ENCODE measurements at regions not wholly inside any gene's neighbourhood (a gene's known extent, or its start where the extent isn't known, plus 50 kb on each side); places are given as distances from the start of the nearest gene placed in this dataset.

GRCh38 chr20:54839224-54839623 is 363.8 kb downstream of the DOK5 start:
- FAIRE-seq (no peak), DNase-seq (no peak)
- Histone ChIP-seq H3K9me3 (ENCODE audit: control insufficient read depth in 2 of 2, insufficient read depth in 1 of 2, low read depth in 1 of 2, low read length in 1 of 2) (peaks cover 0 to 2% of the 10 kb centered on the region in 2 donors), H3K27me3 (ENCODE audit: control insufficient read depth in 3 of 3, insufficient read depth in 3 of 3, low read length in 3 of 3) (no peaks in the 10 kb centered on the region), H3K4me1 (ENCODE audit: control insufficient read depth in 3 of 3, insufficient read depth in 2 of 3, low read depth in 1 of 3, low read length in 2 of 3) (no peaks in the 10 kb centered on the region), H3K36me3 (ENCODE audit: control insufficient read depth in 3 of 3, insufficient read depth in 2 of 3, low read depth in 1 of 3, low read length in 3 of 3) (no peaks in the 10 kb centered on the region), H3K4me3 (ENCODE audit: low read depth in 1 of 3, low read length in 3 of 3) (no peak overlapping the region), H3K27ac (ENCODE audit: low read depth in 1 of 3, low read length in 2 of 3) (no peak overlapping the region)
- 63 to 73% (median 67%) methylated on average over 6 of the region's 6 CpGs for WGBS, 3 donors

GRCh38 chr20:54837226-54837625 is 361.8 kb downstream of the DOK5 start:
- H3K9me3 ChIP-seq (ENCODE audit: control insufficient read depth in 2 of 2, insufficient read depth in 1 of 2, low read depth in 1 of 2, low read length in 1 of 2), result no peaks in the 10 kb centered on the region
- FAIRE-seq (no peak), DNase-seq (no peak)
- H3K4me3 ChIP-seq (ENCODE audit: low read depth in 1 of 3, low read length in 3 of 3), result no peak overlapping the region
- WGBS, 3 donors, result 13 to 35% (median 35%) methylated on average over 4 of the region's 4 CpGs
- H3K36me3 ChIP-seq (ENCODE audit: control insufficient read depth in 3 of 3, insufficient read depth in 2 of 3, low read depth in 1 of 3, low read length in 3 of 3), result no peaks in the 10 kb centered on the region
- H3K27ac ChIP-seq (ENCODE audit: low read depth in 1 of 3, low read length in 2 of 3), result no peak overlapping the region
- peaks cover 0 to 2% (median 0%) of the 10 kb centered on the region in 3 donors for H3K27me3 ChIP-seq (ENCODE audit: control insufficient read depth in 3 of 3, insufficient read depth in 3 of 3, low read length in 3 of 3)
- no peaks in the 10 kb centered on the region for H3K4me1 ChIP-seq (ENCODE audit: control insufficient read depth in 3 of 3, insufficient read depth in 2 of 3, low read depth in 1 of 3, low read length in 2 of 3)

GRCh38 chr20:54822386-54822785 is 347.0 kb downstream of the DOK5 start:
- Histone ChIP-seq H3K4me3 (ENCODE audit: low read depth in 1 of 3, low read length in 3 of 3) (no peak overlapping the region), H3K4me1 (ENCODE audit: control insufficient read depth in 3 of 3, insufficient read depth in 2 of 3, low read depth in 1 of 3, low read length in 2 of 3) (no peaks in the 10 kb centered on the region), H3K27ac (ENCODE audit: low read depth in 1 of 3, low read length in 2 of 3) (no peak overlapping the region), H3K27me3 (ENCODE audit: control insufficient read depth in 3 of 3, insufficient read depth in 3 of 3, low read length in 3 of 3) (no peaks in the 10 kb centered on the region), H3K36me3 (ENCODE audit: control insufficient read depth in 3 of 3, insufficient read depth in 2 of 3, low read depth in 1 of 3, low read length in 3 of 3) (no peaks in the 10 kb centered on the region), H3K9me3 (ENCODE audit: control insufficient read depth in 2 of 2, insufficient read depth in 1 of 2, low read depth in 1 of 2, low read length in 1 of 2) (no peaks in the 10 kb centered on the region)
- DNase-seq (no peak), FAIRE-seq (no peak)
- 65 to 69% (median 66%) methylated on average over 2 of the region's 2 CpGs for WGBS, 3 donors

GRCh38 chr20:54820392-54820791 is 345.0 kb downstream of the DOK5 start:
- H3K4me1 ChIP-seq (ENCODE audit: control insufficient read depth in 3 of 3, insufficient read depth in 2 of 3, low read depth in 1 of 3, low read length in 2 of 3), result no peaks in the 10 kb centered on the region
- no peaks in the 10 kb centered on the region for H3K9me3 ChIP-seq (ENCODE audit: control insufficient read depth in 2 of 2, insufficient read depth in 1 of 2, low read depth in 1 of 2, low read length in 1 of 2)
- H3K36me3 ChIP-seq (ENCODE audit: control insufficient read depth in 3 of 3, insufficient read depth in 2 of 3, low read depth in 1 of 3, low read length in 3 of 3), result no peaks in the 10 kb centered on the region
- no peaks in the 10 kb centered on the region for H3K27me3 ChIP-seq (ENCODE audit: control insufficient read depth in 3 of 3, insufficient read depth in 3 of 3, low read length in 3 of 3)
- FAIRE-seq (no peak), DNase-seq (no peak)
- H3K27ac ChIP-seq (ENCODE audit: low read depth in 1 of 3, low read length in 2 of 3), result no peak overlapping the region
- no peak overlapping the region for H3K4me3 ChIP-seq (ENCODE audit: low read depth in 1 of 3, low read length in 3 of 3)

GRCh38 chr20:54806462-54806861 is 331.1 kb downstream of the DOK5 start:
- no peaks in the 10 kb centered on the region for H3K27me3 ChIP-seq (ENCODE audit: control insufficient read depth in 3 of 3, insufficient read depth in 3 of 3, low read length in 3 of 3)
- H3K4me1 ChIP-seq (ENCODE audit: control insufficient read depth in 3 of 3, insufficient read depth in 2 of 3, low read depth in 1 of 3, low read length in 2 of 3), result no peaks in the 10 kb centered on the region
- WGBS, 3 donors, result 69 to 79% (median 77%) methylated on average over 5 of the region's 5 CpGs
- FAIRE-seq (no peak), DNase-seq (no peak)
- no peak overlapping the region for H3K27ac ChIP-seq (ENCODE audit: low read depth in 1 of 3, low read length in 2 of 3)
- H3K9me3 ChIP-seq (ENCODE audit: control insufficient read depth in 2 of 2, insufficient read depth in 1 of 2, low read depth in 1 of 2, low read length in 1 of 2), result no peaks in the 10 kb centered on the region
- no peak overlapping the region for H3K4me3 ChIP-seq (ENCODE audit: low read depth in 1 of 3, low read length in 3 of 3)
- H3K36me3 ChIP-seq (ENCODE audit: control insufficient read depth in 3 of 3, insufficient read depth in 2 of 3, low read depth in 1 of 3, low read length in 3 of 3), result no peaks in the 10 kb centered on the region

- no peak overlapping the region for H3K27ac ChIP-seq (ENCODE audit: low read depth in 1 of 3, low read length in 2 of 3)
- H3K9me3 ChIP-seq (ENCODE audit: control insufficient read depth in 2 of 2, insufficient read depth in 1 of 2, low read depth in 1 of 2, low read length in 1 of 2), result no peaks in the 10 kb centered on the region
- no peak for FAIRE-seq
- no peaks in the 10 kb centered on the region for H3K4me1 ChIP-seq (ENCODE audit: control insufficient read depth in 3 of 3, insufficient read depth in 2 of 3, low read depth in 1 of 3, low read length in 2 of 3)
- no peak overlapping the region for H3K4me3 ChIP-seq (ENCODE audit: low read depth in 1 of 3, low read length in 3 of 3)
- no peak for DNase-seq
- no peaks in the 10 kb centered on the region for H3K27me3 ChIP-seq (ENCODE audit: control insufficient read depth in 3 of 3, insufficient read depth in 3 of 3, low read length in 3 of 3)
- no peaks in the 10 kb centered on the region for H3K36me3 ChIP-seq (ENCODE audit: control insufficient read depth in 3 of 3, insufficient read depth in 2 of 3, low read depth in 1 of 3, low read length in 3 of 3)
- 85 to 92% (median 91%) methylated on average over 13 of the region's 13 CpGs for WGBS, 3 donors
Observed at GRCh38 chr20:54794874-54795273, 319.5 kb downstream of the DOK5 start.

GRCh38 chr20:54794110-54794509 is 318.7 kb downstream of the DOK5 start:
- Histone ChIP-seq H3K27me3 (ENCODE audit: control insufficient read depth in 3 of 3, insufficient read depth in 3 of 3, low read length in 3 of 3) (no peaks in the 10 kb centered on the region), H3K27ac (ENCODE audit: low read depth in 1 of 3, low read length in 2 of 3) (no peak overlapping the region), H3K4me1 (ENCODE audit: control insufficient read depth in 3 of 3, insufficient read depth in 2 of 3, low read depth in 1 of 3, low read length in 2 of 3) (no peaks in the 10 kb centered on the region), H3K36me3 (ENCODE audit: control insufficient read depth in 3 of 3, insufficient read depth in 2 of 3, low read depth in 1 of 3, low read length in 3 of 3) (no peaks in the 10 kb centered on the region), H3K4me3 (ENCODE audit: low read depth in 1 of 3, low read length in 3 of 3) (no peak overlapping the region), H3K9me3 (ENCODE audit: control insufficient read depth in 2 of 2, insufficient read depth in 1 of 2, low read depth in 1 of 2, low read length in 1 of 2) (no peaks in the 10 kb centered on the region)
- no peak for FAIRE-seq
- DNase-seq, result no peak
- 66 to 74% (median 66%) methylated on average over 6 of the region's 6 CpGs for WGBS, 3 donors

GRCh38 chr20:54793291-54793992 is 318.0 kb downstream of the DOK5 start:
- no peak for DNase-seq
- H3K27me3 ChIP-seq (ENCODE audit: control insufficient read depth in 3 of 3, insufficient read depth in 3 of 3, low read length in 3 of 3), result no peaks in the 10 kb centered on the region
- H3K4me1 ChIP-seq (ENCODE audit: control insufficient read depth in 3 of 3, insufficient read depth in 2 of 3, low read depth in 1 of 3, low read length in 2 of 3), result no peaks in the 10 kb centered on the region
- H3K4me3 ChIP-seq (ENCODE audit: low read depth in 1 of 3, low read length in 3 of 3), result no peak overlapping the region
- no peaks in the 10 kb centered on the region for H3K36me3 ChIP-seq (ENCODE audit: control insufficient read depth in 3 of 3, insufficient read depth in 2 of 3, low read depth in 1 of 3, low read length in 3 of 3)
- H3K27ac ChIP-seq (ENCODE audit: low read depth in 1 of 3, low read length in 2 of 3), result no peak overlapping the region
- no peak for FAIRE-seq
- 83 to 95% (median 93%) methylated on average over 9 of the region's 9 CpGs for WGBS, 3 donors
- H3K9me3 ChIP-seq (ENCODE audit: control insufficient read depth in 2 of 2, insufficient read depth in 1 of 2, low read depth in 1 of 2, low read length in 1 of 2), result peaks cover 0 to 4% of the 10 kb centered on the region in 2 donors

- H3K4me3 ChIP-seq (ENCODE audit: low read depth in 1 of 3, low read length in 3 of 3), result no peak overlapping the region
- DNase-seq (no peak), FAIRE-seq (no peak)
Observed at GRCh38 chr20:54792688-54793087, 317.3 kb downstream of the DOK5 start.

More at GRCh38 chr20:54792688-54793087, 317.3 kb downstream of the DOK5 start:
- Histone ChIP-seq H3K4me1 (ENCODE audit: control insufficient read depth in 3 of 3, insufficient read depth in 2 of 3, low read depth in 1 of 3, low read length in 2 of 3) (no peaks in the 10 kb centered on the region), H3K36me3 (ENCODE audit: control insufficient read depth in 3 of 3, insufficient read depth in 2 of 3, low read depth in 1 of 3, low read length in 3 of 3) (no peaks in the 10 kb centered on the region), H3K9me3 (ENCODE audit: control insufficient read depth in 2 of 2, insufficient read depth in 1 of 2, low read depth in 1 of 2, low read length in 1 of 2) (peaks cover 0 to 4% of the 10 kb centered on the region in 2 donors), H3K27ac (ENCODE audit: low read depth in 1 of 3, low read length in 2 of 3) (no peak overlapping the region), H3K27me3 (ENCODE audit: control insufficient read depth in 3 of 3, insufficient read depth in 3 of 3, low read length in 3 of 3) (no peaks in the 10 kb centered on the region)
- 71 to 80% (median 79%) methylated on average over 2 of the region's 2 CpGs for WGBS, 3 donors
